ENCODE measurements at regions not wholly inside any gene's neighbourhood (a gene's known extent, or its start where the extent isn't known, plus 50 kb on each side); places are given as distances from the start of the nearest gene placed in this dataset.

GRCh38 chr2:129796225-129796624 is 183.2 kb upstream of the RAB6C start:
- no peak for FAIRE-seq
- DNase-seq (ENCODE audit: insufficient read length, low spot score) = no peak
- no peak for TF ChIP-seq SPI1 (IDR thresholded peaks at IDR 0.05; ENCODE audit: low read depth, low read length)
- TF ChIP-seq TAF1 (IDR thresholded peaks at IDR 0.05; ENCODE audit: low read depth, low read length) = no peak
- TF ChIP-seq POLR2A (IDR thresholded peaks at IDR 0.05; ENCODE audit: low read depth, low read length) = no peak
- no peak for TF ChIP-seq POLR2AphosphoS5 (IDR thresholded peaks at IDR 0.05; ENCODE audit: low read depth, low read length)
- TF ChIP-seq POU2F2 (IDR thresholded peaks at IDR 0.05; ENCODE audit: low read depth, low read length) = no peak
- TF ChIP-seq PAX5 (IDR thresholded peaks at IDR 0.05; ENCODE audit: insufficient read depth, low read length, severe bottlenecking) = no peak

- TF ChIP-seq POLR2A (IDR thresholded peaks at IDR 0.05; ENCODE audit: low read depth, low read length) (no peak), POU2F2 (IDR thresholded peaks at IDR 0.05; ENCODE audit: low read depth, low read length) (no peak), PAX5 (IDR thresholded peaks at IDR 0.05; ENCODE audit: insufficient read depth, low read length, severe bottlenecking) (no peak), POLR2AphosphoS5 (IDR thresholded peaks at IDR 0.05; ENCODE audit: low read depth, low read length) (no peak), SPI1 (IDR thresholded peaks at IDR 0.05; ENCODE audit: low read depth, low read length) (no peak), TAF1 (IDR thresholded peaks at IDR 0.05; ENCODE audit: low read depth, low read length) (no peak)
- DNase-seq (ENCODE audit: insufficient read length, low spot score) (no peak), FAIRE-seq (no peak)
Observed at GRCh38 chr2:129796801-129797488, 182.5 kb upstream of the RAB6C start.

- no peak for FAIRE-seq
- TF ChIP-seq POLR2AphosphoS5 (IDR thresholded peaks at IDR 0.05; ENCODE audit: low read depth, low read length) (no peak), POU2F2 (IDR thresholded peaks at IDR 0.05; ENCODE audit: low read depth, low read length) (no peak), TAF1 (IDR thresholded peaks at IDR 0.05; ENCODE audit: low read depth, low read length) (no peak)
- DNase-seq (ENCODE audit: insufficient read length, low spot score) = no peak
Observed at GRCh38 chr2:129797489-129798300, 181.8 kb upstream of the RAB6C start.

GRCh38 chr2:129798301-129798581 is 181.2 kb upstream of the RAB6C start:
- TF ChIP-seq POLR2AphosphoS5 (IDR thresholded peaks at IDR 0.05; ENCODE audit: low read depth, low read length) (no peak), POU2F2 (IDR thresholded peaks at IDR 0.05; ENCODE audit: low read depth, low read length) (no peak), PAX5 (IDR thresholded peaks at IDR 0.05; ENCODE audit: insufficient read depth, low read length, severe bottlenecking) (no peak)
- DNase-seq (ENCODE audit: insufficient read length, low spot score) (no peak), FAIRE-seq (no peak)

- TF ChIP-seq POU2F2 (IDR thresholded peaks at IDR 0.05; ENCODE audit: low read depth, low read length) (no peak), TAF1 (IDR thresholded peaks at IDR 0.05; ENCODE audit: low read depth, low read length) (no peak), PAX5 (IDR thresholded peaks at IDR 0.05; ENCODE audit: insufficient read depth, low read length, severe bottlenecking) (no peak), POLR2A (IDR thresholded peaks at IDR 0.05; ENCODE audit: low read depth, low read length) (no peak), POLR2AphosphoS5 (IDR thresholded peaks at IDR 0.05; ENCODE audit: low read depth, low read length) (no peak), SPI1 (IDR thresholded peaks at IDR 0.05; ENCODE audit: low read depth, low read length) (no peak)
- DNase-seq (ENCODE audit: insufficient read length, low spot score) (no peak), FAIRE-seq (no peak)
Observed at GRCh38 chr2:129798626-129799025, 180.8 kb upstream of the RAB6C start.

GRCh38 chr2:129799036-129799958 is 180.2 kb upstream of the RAB6C start:
- no peak for TF ChIP-seq SPI1 (IDR thresholded peaks at IDR 0.05; ENCODE audit: low read depth, low read length)
- no peak for TF ChIP-seq POLR2AphosphoS5 (IDR thresholded peaks at IDR 0.05; ENCODE audit: low read depth, low read length)
- TF ChIP-seq TAF1 (IDR thresholded peaks at IDR 0.05; ENCODE audit: low read depth, low read length) = no peak
- no peak for TF ChIP-seq POLR2A (IDR thresholded peaks at IDR 0.05; ENCODE audit: low read depth, low read length)
- TF ChIP-seq POU2F2 (IDR thresholded peaks at IDR 0.05; ENCODE audit: low read depth, low read length) = no peak
- TF ChIP-seq PAX5 (IDR thresholded peaks at IDR 0.05; ENCODE audit: insufficient read depth, low read length, severe bottlenecking) = no peak
- DNase-seq (ENCODE audit: insufficient read length, low spot score) (no peak), FAIRE-seq (no peak)

GRCh38 chr2:129800285-129800684 is 179.2 kb upstream of the RAB6C start:
- DNase-seq (ENCODE audit: insufficient read length, low spot score) (no peak), FAIRE-seq (no peak)
- TF ChIP-seq TAF1 (IDR thresholded peaks at IDR 0.05; ENCODE audit: low read depth, low read length) = no peak
- no peak for TF ChIP-seq POU2F2 (IDR thresholded peaks at IDR 0.05; ENCODE audit: low read depth, low read length)
- TF ChIP-seq POLR2AphosphoS5 (IDR thresholded peaks at IDR 0.05; ENCODE audit: low read depth, low read length) = no peak
- TF ChIP-seq POLR2A (IDR thresholded peaks at IDR 0.05; ENCODE audit: low read depth, low read length) = no peak
- TF ChIP-seq SPI1 (IDR thresholded peaks at IDR 0.05; ENCODE audit: low read depth, low read length) = no peak
- no peak for TF ChIP-seq PAX5 (IDR thresholded peaks at IDR 0.05; ENCODE audit: insufficient read depth, low read length, severe bottlenecking)

- TF ChIP-seq POLR2AphosphoS5 (IDR thresholded peaks at IDR 0.05; ENCODE audit: low read depth, low read length) (no peak), SPI1 (IDR thresholded peaks at IDR 0.05; ENCODE audit: low read depth, low read length) (no peak), POU2F2 (IDR thresholded peaks at IDR 0.05; ENCODE audit: low read depth, low read length) (no peak), TAF1 (IDR thresholded peaks at IDR 0.05; ENCODE audit: low read depth, low read length) (no peak), PAX5 (IDR thresholded peaks at IDR 0.05; ENCODE audit: insufficient read depth, low read length, severe bottlenecking) (no peak), POLR2A (IDR thresholded peaks at IDR 0.05; ENCODE audit: low read depth, low read length) (no peak)
- FAIRE-seq = no peak
- DNase-seq (ENCODE audit: insufficient read length, low spot score) = no peak
Observed at GRCh38 chr2:129800686-129801085, 178.8 kb upstream of the RAB6C start.

GRCh38 chr2:129801575-129801974 is 177.9 kb upstream of the RAB6C start:
- DNase-seq (ENCODE audit: insufficient read length, low spot score) (no peak), FAIRE-seq (no peak)
- TF ChIP-seq SPI1 (IDR thresholded peaks at IDR 0.05; ENCODE audit: low read depth, low read length) (no peak), PAX5 (IDR thresholded peaks at IDR 0.05; ENCODE audit: insufficient read depth, low read length, severe bottlenecking) (no peak), TAF1 (IDR thresholded peaks at IDR 0.05; ENCODE audit: low read depth, low read length) (no peak), POLR2AphosphoS5 (IDR thresholded peaks at IDR 0.05; ENCODE audit: low read depth, low read length) (no peak), POU2F2 (IDR thresholded peaks at IDR 0.05; ENCODE audit: low read depth, low read length) (no peak), POLR2A (IDR thresholded peaks at IDR 0.05; ENCODE audit: low read depth, low read length) (no peak)
